Osteocyte (in vitro differentiated cells): ENCODE measurements at regions not wholly inside any gene's neighbourhood (a gene's known extent, or its start where the extent isn't known, plus 50 kb on each side); places are given as distances from the start of the nearest gene placed in this dataset.

Experiments
- DNase-seq: peaks from one replicate; pipeline ENCODE4 v3.0.0; 2021; ENCODE audit warnings: mixed read lengths; ENCODE audit not compliant: unreplicated experiment; ENCODE audit errors: extremely low spot score
- H3K27ac Mint-ChIP-seq: one replicate; pipeline ENCODE4 v1.8.0; 2021; ENCODE audit warnings: mild to moderate bottlenecking, mixed read lengths; ENCODE audit not compliant: unreplicated experiment
- H3K27me3 Mint-ChIP-seq: one replicate; pipeline ENCODE4 v1.8.0; 2021; ENCODE audit warnings: mixed read lengths; ENCODE audit not compliant: unreplicated experiment
- H3K36me3 Mint-ChIP-seq: one replicate; pipeline ENCODE4 v1.8.0; 2021; ENCODE audit warnings: mixed read lengths; ENCODE audit not compliant: unreplicated experiment
- H3K4me1 Mint-ChIP-seq: one replicate; pipeline ENCODE4 v1.8.0; 2021; ENCODE audit warnings: mixed read lengths; ENCODE audit not compliant: unreplicated experiment
- H3K4me3 Mint-ChIP-seq: one replicate; pipeline ENCODE4 v1.8.0; 2021; ENCODE audit warnings: mild to moderate bottlenecking, moderate library complexity, mixed read lengths; ENCODE audit not compliant: unreplicated experiment
- H3K9me3 Mint-ChIP-seq: one replicate; pipeline ENCODE4 v1.8.0; 2021; ENCODE audit warnings: mixed read lengths; ENCODE audit not compliant: unreplicated experiment
- TF ChIP-seq, protein P1 (sequence below): fragments of 200-600 bp; sonication (generic); IDR thresholded peaks from 2 replicates; pipeline ENCODE4 v1.5.0; 2021; ENCODE audit warnings: antibody characterized with exemption, mild to moderate bottlenecking, moderate library complexity

DNA sequence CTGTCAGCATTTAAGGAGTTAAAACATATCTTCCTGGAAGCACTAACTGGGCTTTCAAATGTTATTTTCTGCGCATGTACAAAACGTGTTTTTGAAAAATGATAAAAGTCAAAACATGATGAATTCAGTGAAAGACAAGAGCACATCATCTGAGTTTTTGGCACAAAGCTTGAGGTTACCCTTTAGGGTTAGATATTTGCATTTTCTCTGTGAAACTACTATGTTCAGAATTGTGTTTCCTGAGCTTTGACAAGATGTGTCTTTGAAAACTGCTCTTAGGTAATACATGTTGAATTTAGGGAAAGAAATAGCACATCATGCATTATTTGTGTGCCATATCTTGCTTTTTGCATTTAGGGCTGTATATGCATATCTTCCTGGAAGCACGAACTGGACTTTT, 79.0 kb downstream of the ASCL4 start:
- H3K27me3 Mint-ChIP-seq = peaks cover 45% of the 10 kb centered on the region
- no peaks in the 10 kb centered on the region for H3K4me1 Mint-ChIP-seq
- no peaks in the 10 kb centered on the region for H3K36me3 Mint-ChIP-seq
- no peak overlapping the region for H3K27ac Mint-ChIP-seq
- TF ChIP-seq, protein P1, sequence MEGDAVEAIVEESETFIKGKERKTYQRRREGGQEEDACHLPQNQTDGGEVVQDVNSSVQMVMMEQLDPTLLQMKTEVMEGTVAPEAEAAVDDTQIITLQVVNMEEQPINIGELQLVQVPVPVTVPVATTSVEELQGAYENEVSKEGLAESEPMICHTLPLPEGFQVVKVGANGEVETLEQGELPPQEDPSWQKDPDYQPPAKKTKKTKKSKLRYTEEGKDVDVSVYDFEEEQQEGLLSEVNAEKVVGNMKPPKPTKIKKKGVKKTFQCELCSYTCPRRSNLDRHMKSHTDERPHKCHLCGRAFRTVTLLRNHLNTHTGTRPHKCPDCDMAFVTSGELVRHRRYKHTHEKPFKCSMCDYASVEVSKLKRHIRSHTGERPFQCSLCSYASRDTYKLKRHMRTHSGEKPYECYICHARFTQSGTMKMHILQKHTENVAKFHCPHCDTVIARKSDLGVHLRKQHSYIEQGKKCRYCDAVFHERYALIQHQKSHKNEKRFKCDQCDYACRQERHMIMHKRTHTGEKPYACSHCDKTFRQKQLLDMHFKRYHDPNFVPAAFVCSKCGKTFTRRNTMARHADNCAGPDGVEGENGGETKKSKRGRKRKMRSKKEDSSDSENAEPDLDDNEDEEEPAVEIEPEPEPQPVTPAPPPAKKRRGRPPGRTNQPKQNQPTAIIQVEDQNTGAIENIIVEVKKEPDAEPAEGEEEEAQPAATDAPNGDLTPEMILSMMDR = no peak
- DNase-seq = no peak
- H3K4me3 Mint-ChIP-seq = no peak overlapping the region
- H3K9me3 Mint-ChIP-seq = no peaks in the 10 kb centered on the region

DNA sequence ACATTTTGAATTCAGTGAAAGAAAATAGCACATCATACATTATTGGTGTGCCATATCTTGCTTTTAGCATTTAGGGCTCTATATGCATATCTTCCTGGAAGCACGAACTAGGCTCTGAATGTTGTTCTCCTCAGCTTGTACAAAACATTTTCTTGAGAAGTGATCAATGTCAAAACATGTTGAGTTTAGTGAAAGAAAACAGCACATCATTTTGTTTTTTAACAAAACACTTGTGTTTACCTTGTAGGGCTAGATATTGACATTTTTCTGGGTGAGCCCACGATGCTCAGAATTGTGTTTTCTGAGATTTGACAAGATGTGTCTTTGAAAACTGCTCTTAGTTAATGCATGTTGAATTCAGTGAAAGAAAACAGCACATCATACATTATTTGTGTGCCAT, 81.0 kb downstream of the ASCL4 start:
- Mint-ChIP-seq H3K4me1 (no peaks in the 10 kb centered on the region), H3K27me3 (peaks cover 51% of the 10 kb centered on the region), H3K4me3 (no peak overlapping the region), H3K9me3 (no peaks in the 10 kb centered on the region), H3K27ac (no peak overlapping the region), H3K36me3 (no peaks in the 10 kb centered on the region)
- DNase-seq = no peak
- TF ChIP-seq, protein P1 = no peak

DNA sequence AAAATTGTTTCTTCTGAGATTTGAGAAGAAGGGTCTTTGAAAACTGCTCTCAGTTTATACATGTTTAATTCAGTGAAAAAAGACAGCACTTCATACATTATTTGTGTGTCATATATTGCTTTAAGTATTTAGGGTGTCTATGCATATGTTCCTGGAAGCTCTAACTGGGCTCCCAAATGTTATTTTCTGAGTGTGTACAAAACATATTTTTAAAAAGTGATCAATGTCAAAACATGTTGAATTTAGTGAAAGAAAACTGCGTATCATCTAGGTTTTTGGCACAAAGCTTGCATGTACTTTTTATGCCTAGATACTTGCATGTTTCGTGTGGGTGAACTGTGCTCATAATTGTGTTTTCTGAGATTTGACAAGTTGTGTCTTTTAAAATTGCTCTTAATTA, 81.6 kb downstream of the ASCL4 start:
- Mint-ChIP-seq H3K4me3 (no peak overlapping the region), H3K36me3 (no peaks in the 10 kb centered on the region), H3K4me1 (no peaks in the 10 kb centered on the region), H3K27me3 (peaks cover 57% of the 10 kb centered on the region), H3K9me3 (no peaks in the 10 kb centered on the region), H3K27ac (no peak overlapping the region)
- no peak for DNase-seq
- TF ChIP-seq, protein P1 = no peak

DNA sequence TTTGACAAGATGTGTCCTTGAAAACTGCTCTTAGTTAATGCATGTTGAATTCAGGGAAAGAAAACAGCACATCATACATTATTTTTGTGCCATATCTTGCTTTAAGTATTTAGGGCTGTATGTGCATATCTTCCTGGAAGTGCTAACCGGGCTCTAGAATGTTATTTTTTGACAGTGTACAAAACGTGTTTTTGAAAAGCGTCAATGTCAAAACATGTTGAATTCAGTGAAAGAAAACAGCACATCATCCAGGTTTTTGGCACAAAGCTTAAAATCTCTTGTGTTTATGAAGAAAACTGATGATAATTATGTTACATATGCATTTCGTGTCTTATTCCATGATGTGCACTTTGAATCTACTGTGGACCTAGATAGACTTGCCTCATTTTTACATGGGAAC, 82.7 kb downstream of the ASCL4 start:
- no peaks in the 10 kb centered on the region for H3K9me3 Mint-ChIP-seq
- peaks cover 66% of the 10 kb centered on the region for H3K27me3 Mint-ChIP-seq
- no peak overlapping the region for H3K4me3 Mint-ChIP-seq
- TF ChIP-seq, protein P1 = no peak
- H3K4me1 Mint-ChIP-seq = no peaks in the 10 kb centered on the region
- no peak for DNase-seq
- H3K36me3 Mint-ChIP-seq = no peaks in the 10 kb centered on the region
- H3K27ac Mint-ChIP-seq = no peak overlapping the region

DNA sequence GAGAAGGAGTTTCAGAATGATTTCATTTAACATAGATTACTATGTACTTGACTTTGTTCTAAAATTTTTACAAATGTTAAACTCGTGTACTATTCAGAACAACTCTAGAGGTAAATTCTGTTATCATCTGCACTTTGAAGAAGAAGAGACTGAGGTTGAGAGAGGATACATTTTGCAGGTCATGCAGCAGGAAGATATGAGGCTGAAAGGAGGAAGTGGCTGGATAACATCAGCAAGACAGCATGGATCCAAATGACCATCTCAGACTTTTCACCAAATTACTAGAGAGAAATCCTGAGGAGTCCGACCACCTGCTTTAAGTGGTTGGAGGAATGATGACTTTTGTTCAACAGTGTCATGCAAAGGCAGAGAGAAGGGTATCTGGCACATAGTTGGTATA, 84.9 kb downstream of the ASCL4 start:
- Mint-ChIP-seq H3K4me1 (no peaks in the 10 kb centered on the region), H3K27ac (no peak overlapping the region), H3K27me3 (peaks cover 75% of the 10 kb centered on the region), H3K4me3 (no peak overlapping the region), H3K9me3 (no peaks in the 10 kb centered on the region), H3K36me3 (no peaks in the 10 kb centered on the region)
- no peak for DNase-seq
- TF ChIP-seq, protein P1 = no peak
